ENCODE measurements at regions not wholly inside any gene's neighbourhood (a gene's known extent, or its start where the extent isn't known, plus 50 kb on each side); places are given as distances from the start of the nearest gene placed in this dataset.

GRCh38 chr10:125337510-125337909 is 177.1 kb upstream of the CTBP2 start:
- TF ChIP-seq, protein P1, sequence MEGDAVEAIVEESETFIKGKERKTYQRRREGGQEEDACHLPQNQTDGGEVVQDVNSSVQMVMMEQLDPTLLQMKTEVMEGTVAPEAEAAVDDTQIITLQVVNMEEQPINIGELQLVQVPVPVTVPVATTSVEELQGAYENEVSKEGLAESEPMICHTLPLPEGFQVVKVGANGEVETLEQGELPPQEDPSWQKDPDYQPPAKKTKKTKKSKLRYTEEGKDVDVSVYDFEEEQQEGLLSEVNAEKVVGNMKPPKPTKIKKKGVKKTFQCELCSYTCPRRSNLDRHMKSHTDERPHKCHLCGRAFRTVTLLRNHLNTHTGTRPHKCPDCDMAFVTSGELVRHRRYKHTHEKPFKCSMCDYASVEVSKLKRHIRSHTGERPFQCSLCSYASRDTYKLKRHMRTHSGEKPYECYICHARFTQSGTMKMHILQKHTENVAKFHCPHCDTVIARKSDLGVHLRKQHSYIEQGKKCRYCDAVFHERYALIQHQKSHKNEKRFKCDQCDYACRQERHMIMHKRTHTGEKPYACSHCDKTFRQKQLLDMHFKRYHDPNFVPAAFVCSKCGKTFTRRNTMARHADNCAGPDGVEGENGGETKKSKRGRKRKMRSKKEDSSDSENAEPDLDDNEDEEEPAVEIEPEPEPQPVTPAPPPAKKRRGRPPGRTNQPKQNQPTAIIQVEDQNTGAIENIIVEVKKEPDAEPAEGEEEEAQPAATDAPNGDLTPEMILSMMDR (IDR thresholded peaks at IDR 0.05; ENCODE audit: insufficient read depth, low read length, poor library complexity, severe bottlenecking): no peak
- DNase-seq (ENCODE audit: extremely low read depth, insufficient read length): no peak
- H3K36me3 ChIP-seq (ENCODE audit: control insufficient read depth, insufficient read depth, low read length): no peaks in the 10 kb centered on the region
- H3K27me3 ChIP-seq (replicated peaks; ENCODE audit: control insufficient read depth, insufficient read depth, low read length): no peaks in the 10 kb centered on the region
- H3K4me3 ChIP-seq (replicated peaks; ENCODE audit: low read depth, low read length): no peak overlapping the region

DNA sequence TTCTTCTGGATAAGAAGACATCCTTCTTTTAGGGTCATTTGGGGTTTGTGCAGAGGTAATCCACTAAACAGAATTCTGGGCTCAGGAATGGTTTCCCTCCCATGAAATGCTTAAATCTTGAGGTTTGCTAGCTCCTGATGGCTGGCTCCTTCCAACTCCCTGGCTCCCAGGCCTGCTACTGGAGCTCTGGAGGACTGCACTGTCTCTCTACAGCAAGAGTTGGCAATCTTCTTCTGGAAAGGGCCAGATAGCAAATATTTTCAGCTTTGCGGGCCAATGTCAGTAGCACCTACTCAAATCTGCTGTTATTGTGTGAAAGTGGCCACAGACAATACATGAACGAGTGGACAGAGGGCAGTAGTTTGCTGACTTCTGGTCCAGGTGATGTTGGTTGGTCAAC is 174.2 kb upstream of the CTBP2 start:
- no peak overlapping the region for H3K4me3 ChIP-seq (replicated peaks; ENCODE audit: low read depth, low read length)
- TF ChIP-seq, protein P1 (IDR thresholded peaks at IDR 0.05; ENCODE audit: insufficient read depth, low read length, poor library complexity, severe bottlenecking): no peak
- H3K36me3 ChIP-seq (ENCODE audit: control insufficient read depth, insufficient read depth, low read length): no peaks in the 10 kb centered on the region
- no peak for DNase-seq (ENCODE audit: extremely low read depth, insufficient read length)
- H3K27me3 ChIP-seq (replicated peaks; ENCODE audit: control insufficient read depth, insufficient read depth, low read length): no peaks in the 10 kb centered on the region

- TF ChIP-seq, protein P1 (IDR thresholded peaks at IDR 0.05; ENCODE audit: insufficient read depth, low read length, poor library complexity, severe bottlenecking): no peak
- Histone ChIP-seq H3K27me3 (replicated peaks; ENCODE audit: control insufficient read depth, insufficient read depth, low read length) (no peaks in the 10 kb centered on the region), H3K4me3 (replicated peaks; ENCODE audit: low read depth, low read length) (no peak overlapping the region), H3K36me3 (ENCODE audit: control insufficient read depth, insufficient read depth, low read length) (no peaks in the 10 kb centered on the region)
- no peak for DNase-seq (ENCODE audit: extremely low read depth, insufficient read length)
These were observed 173.4 kb upstream of the CTBP2 start for GRCh38 chr10:125333769-125334168.

- TF ChIP-seq, protein P1 (IDR thresholded peaks at IDR 0.05; ENCODE audit: insufficient read depth, low read length, poor library complexity, severe bottlenecking): no peak
- H3K27me3 ChIP-seq (replicated peaks; ENCODE audit: control insufficient read depth, insufficient read depth, low read length): no peaks in the 10 kb centered on the region
- no peaks in the 10 kb centered on the region for H3K36me3 ChIP-seq (ENCODE audit: control insufficient read depth, insufficient read depth, low read length)
- H3K4me3 ChIP-seq (replicated peaks; ENCODE audit: low read depth, low read length): no peak overlapping the region
- no peak for DNase-seq (ENCODE audit: extremely low read depth, insufficient read length)
These were observed 172.8 kb upstream of the CTBP2 start for GRCh38 chr10:125333209-125333591.

DNA sequence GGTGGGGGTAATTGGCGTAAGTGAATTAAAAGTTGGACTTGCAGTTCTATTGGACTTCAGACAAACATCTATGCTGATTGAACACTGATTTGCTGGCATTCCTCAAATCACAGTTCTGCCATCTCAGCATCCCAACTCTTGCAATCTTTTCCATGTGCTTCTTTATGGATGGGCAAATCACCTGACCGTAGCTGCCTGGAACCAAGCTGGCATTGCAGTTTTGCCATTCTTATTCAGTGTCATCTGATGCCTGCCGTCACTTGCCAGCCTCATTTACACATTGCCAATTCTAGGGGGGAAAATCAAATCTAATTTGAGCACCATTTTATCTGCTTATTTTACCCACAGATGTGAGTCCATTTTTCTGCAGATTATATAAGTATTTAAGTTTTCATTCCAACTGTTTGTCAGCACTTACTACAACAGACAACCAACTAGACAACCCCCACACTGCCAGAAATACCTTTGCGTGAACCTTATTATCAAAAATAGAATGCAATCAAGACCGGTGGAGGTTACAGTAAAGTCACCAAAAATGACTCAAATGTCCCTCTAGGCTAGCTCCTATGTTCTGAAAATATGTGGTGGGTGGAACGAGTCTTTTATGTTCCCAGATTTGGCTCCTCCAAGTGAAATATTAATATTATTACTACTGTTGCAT is 172.3 kb upstream of the CTBP2 start:
- H3K4me3 ChIP-seq (replicated peaks; ENCODE audit: low read depth, low read length): no peak overlapping the region
- no peaks in the 10 kb centered on the region for H3K36me3 ChIP-seq (ENCODE audit: control insufficient read depth, insufficient read depth, low read length)
- TF ChIP-seq, protein P1 (IDR thresholded peaks at IDR 0.05; ENCODE audit: insufficient read depth, low read length, poor library complexity, severe bottlenecking): no peak
- no peak for DNase-seq (ENCODE audit: extremely low read depth, insufficient read length)
- H3K27me3 ChIP-seq (replicated peaks; ENCODE audit: control insufficient read depth, insufficient read depth, low read length): no peaks in the 10 kb centered on the region

- no peak overlapping the region for H3K4me3 ChIP-seq (replicated peaks; ENCODE audit: low read depth, low read length)
- no peaks in the 10 kb centered on the region for H3K27me3 ChIP-seq (replicated peaks; ENCODE audit: control insufficient read depth, insufficient read depth, low read length)
- DNase-seq (ENCODE audit: extremely low read depth, insufficient read length): no peak
- no peaks in the 10 kb centered on the region for H3K36me3 ChIP-seq (ENCODE audit: control insufficient read depth, insufficient read depth, low read length)
- TF ChIP-seq, protein P1 (IDR thresholded peaks at IDR 0.05; ENCODE audit: insufficient read depth, low read length, poor library complexity, severe bottlenecking): no peak
These were observed 170.7 kb upstream of the CTBP2 start for GRCh38 chr10:125331056-125331455.
